CD4-positive, alpha-beta T cell treated with Interleukin-17A for 1 hour (primary cell): ENCODE measurements at regions not wholly inside any gene's neighbourhood (a gene's known extent, or its start where the extent isn't known, plus 50 kb on each side); places are given as distances from the start of the nearest gene placed in this dataset.
"Not testable (repeated sequence)": the region's sequence is repeated elsewhere in the genome, so short reads cannot be mapped to it uniquely, and the experiment has no call there.

ENCODE experiments used
- DNase-seq: peaks from one replicate; pipeline ENCODE4 v3.0.0-alpha.2; 2020

DNA sequence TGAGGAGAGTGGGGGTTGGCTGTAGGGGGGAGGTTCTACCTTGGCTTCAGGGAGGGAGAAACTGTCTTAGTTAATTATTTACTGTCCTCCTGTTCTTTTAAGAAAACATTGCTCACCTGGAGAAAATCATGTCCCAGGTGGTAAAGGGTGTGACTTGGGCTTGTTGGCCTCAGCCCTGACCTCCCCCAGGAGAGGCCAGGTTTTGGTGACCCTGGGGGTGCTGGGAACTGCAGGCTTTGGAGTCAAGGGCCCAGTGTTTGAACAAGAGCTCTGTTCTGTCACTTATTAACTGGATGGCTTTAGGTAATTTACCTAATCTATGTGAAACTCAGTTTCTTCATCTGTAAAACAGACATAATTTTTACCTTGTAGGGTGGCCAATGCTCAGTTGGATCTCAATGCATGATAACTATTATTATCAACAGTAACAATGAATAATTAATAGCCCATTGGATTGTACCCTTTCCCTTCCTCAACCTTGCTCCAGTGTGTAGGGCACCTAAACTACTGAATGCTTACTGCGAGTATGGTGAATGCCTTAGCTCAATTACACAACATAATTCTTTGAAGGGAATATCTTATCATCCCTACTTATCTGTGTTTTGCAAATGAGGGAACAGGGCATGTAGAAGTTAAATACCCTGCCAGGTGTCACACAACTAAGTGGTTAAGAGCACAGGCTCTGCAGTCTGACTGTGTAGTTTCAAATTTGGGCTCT lies 959.4 kb upstream of the DEFB115 start:
- DNase-seq = not testable (repeated sequence)

DNA sequence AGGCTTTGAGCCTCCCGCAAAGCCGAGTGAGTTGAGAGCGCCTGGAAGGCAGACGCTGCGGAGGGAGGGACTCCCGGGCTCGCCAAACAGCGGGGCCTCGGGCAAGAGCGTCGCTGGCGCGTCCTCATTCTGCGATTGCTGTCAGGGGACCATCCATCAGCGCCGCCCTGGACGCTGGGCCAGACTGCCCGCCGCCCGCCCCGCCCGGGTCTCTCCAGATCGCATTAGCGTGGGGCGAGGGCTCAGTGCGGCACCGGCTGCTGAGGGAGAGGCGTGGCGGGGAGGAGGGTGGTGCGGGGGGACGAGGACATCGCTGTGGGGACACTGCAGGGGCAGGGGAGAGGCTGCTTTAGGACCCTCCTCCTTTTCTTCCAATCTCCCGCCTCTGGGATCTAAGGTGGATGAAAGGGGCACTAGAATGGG lies 957.2 kb upstream of the DEFB115 start:
- not testable (repeated sequence) for DNase-seq

DNA sequence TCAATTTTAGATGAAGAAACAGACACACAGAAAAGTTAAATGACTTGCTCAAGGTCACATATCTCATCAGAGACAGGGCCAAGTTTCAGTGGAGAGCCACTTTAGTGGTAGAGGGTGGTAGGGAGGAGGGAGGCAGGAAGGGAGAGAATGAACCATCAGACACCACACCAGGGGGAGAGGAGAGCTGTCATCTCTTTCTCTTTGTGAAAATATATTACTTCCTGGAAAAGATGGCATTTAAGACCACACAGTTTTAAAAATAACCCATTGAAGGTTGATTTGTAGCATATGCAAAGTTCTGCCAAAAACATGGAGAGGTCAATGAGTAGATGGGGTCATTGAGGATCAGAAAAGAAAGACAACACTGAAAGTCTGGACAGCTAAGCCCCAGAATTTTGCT lies 954.7 kb upstream of the DEFB115 start:
- DNase-seq = not testable (repeated sequence)

DNA sequence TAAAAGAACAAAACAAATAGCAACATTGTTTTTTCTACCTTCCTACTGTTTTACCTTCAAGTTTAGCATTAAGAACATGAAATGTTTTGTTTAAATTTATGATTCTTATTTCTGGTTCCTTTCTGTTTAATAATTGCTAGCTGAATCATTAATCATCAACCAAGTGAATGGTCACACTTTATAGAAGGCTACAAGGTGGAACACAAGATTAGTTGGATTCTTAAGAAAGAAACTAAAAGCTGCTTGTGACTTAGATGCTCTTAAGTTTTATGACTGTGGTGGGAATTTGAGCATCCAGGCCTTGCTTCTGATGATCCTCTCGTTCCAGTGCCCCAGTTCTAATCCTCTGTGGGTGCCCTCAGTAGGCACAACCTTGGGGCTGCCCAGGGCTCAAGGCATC lies 947.5 kb upstream of the DEFB115 start:
- not testable (repeated sequence) for DNase-seq

DNA sequence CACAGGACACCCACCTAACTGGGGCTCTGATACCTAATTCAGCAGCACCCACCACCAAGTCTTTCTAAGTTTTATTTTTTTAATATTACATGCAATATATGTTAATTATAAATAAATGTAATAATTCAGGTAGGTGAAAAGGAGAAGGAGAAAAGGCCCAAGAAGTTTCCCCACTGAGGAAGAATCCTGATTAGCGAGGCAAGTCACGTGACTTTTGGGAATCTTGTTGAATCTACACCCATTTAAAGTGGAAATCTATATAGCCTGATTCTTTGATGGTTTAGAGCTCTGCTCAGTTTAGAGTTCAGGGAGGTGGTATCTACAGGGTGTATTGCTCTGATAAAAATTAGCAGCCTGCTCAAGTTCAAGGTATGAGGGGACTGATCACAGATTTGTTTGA lies 947.1 kb upstream of the DEFB115 start:
- not testable (repeated sequence) for DNase-seq

DNA sequence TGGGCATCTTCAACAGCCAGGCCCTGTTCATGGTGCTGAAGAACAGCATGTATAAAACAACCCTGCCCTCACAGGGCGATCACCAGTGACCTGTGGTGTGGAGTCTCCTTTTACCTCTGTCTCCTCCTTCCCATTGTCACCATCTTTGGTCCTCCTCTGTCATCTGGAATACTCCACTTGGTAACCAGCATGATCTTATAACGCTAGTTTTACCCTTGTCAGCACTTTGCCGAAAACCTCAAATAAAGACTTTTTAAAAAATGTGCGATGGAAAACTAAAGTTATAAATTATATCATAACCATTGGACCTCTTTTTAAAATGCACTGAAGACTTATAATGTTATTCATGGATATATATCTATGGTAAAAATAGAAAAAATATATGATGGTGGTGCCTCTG lies 945.2 kb upstream of the DEFB115 start:
- not testable (repeated sequence) for DNase-seq

DNA sequence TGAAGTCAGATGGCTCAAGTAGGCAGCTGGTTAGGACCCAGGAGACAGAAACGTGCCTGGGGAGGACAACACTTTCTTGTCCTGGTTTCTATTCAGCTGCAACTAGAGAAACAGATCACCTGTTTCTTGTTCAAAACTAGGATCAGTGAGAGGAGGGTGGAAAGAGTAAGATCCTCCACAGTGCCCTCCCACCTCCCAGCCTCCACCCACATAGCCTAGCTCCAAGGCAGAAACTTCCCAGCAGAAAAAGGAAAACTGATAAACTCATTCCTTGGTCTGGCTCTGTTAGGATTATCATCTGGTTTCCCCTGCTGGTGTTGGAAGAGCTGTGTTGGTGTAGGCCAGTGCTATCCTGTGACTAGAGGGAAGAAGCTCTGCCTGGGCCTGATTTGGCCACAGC lies 943.8 kb upstream of the DEFB115 start:
- not testable (repeated sequence) for DNase-seq

DNA sequence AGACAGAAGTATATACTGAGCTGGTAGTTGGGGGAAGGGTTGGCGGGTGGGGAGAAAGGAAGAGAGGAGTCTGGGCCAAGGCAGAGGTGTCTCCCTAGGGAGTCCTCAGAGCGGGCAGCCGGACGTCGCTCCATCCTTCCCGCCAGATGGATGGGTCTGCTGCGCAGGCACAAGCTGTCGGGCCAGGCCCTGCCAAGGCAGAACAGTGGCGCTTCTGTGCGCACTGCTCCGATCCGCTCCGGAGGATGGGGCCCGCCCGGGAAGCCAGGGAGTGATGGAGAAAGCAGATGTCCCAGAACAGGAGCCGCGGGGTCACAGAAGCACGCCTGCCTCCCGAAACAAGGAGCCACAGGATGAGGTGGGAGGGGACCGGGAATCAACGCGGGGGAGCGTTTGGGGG lies 941.4 kb upstream of the DEFB115 start:
- DNase-seq = not testable (repeated sequence)

DNA sequence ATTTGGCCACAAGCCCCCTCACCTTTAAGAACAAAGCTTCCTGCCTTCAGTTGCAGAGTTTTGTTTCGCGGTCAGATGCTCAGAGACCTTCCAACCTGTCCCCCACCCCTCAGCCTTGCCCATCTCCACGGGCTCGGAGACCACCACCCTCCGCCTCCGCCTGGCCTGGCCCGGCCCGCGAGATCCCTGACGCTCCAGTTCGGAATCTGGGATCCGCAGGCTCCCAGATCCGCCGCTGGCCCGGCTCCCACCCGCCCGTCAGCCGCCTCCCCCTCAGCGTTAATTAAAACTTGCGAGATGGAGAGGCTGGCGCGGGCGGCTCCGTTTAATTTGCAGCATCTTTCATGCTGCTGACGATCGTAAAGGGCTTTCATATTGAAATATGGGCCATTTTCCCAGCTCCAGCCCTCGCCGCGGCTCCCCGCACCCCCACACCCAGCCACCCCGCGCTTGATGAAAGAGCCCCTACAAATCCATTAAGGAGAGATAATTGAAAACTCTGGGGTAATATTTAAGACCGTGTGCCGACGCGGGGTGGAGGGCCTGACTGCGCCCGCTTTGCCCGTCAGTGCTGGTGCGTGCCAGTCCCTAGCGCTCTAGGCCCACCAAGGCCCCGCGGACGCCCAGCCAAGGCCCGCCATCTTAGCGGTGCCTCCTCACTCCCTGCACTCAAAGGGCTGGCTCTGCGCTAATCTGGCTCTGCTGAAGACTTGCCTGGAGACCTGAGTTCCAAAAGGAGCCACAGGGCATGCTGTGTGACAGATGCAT lies 940.7 kb upstream of the DEFB115 start:
- not testable (repeated sequence) for DNase-seq

DNA sequence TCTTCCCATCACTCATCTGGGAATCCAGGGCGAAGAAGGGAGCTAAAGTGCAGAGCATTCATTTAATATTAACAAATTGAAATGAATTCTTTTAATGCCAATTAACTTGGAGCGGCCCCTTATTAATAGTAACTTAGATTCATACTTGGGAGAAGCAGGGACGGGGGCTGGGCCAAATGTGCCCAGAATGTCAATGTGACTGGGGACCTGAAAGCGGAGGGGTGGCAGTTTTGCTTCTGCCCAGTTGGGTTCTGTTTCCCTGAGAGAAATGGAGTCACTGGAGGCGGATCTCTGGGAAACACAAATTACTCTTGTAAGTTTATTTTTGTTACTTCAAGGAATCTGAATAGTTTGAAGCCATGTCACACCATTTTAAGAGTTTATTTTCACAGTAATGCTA lies 923.7 kb upstream of the DEFB115 start:
- not testable (repeated sequence) for DNase-seq

DNA sequence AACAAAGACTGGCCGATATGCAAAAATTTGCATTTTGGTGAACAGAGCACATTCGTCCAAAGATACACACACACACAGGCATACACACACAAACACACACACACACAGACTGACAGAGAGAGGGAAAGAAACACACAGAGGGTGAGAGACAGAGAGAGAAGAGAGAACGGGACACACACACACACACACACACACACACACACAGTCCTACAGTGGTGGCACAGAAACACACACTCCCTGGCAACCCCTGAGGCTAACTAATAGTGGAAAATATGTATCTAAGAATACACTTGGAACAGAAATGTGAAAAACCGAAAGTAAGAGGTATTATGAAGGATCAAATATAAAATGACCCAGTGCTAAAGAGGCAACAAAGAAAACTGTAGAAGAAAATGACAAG lies 919.9 kb upstream of the DEFB115 start:
- DNase-seq = not testable (repeated sequence)

DNA sequence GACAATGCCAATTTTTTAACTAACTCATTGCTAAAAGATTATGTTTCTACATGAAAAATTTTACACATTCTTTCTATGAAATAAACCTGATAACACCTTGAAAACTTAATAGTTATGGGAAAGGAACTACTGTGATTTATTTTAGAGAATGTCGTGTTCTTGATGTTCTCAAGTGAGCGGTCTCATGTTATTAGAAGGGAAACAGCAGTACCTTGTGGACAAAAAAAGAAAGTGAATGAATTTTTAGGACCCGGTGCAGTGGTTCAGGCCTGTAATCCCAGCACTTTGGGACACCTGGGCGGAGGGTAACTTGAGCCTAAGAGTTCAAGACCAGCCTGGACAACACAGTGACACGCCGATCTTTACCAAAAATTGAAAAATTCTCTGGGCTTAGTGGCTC lies 908.5 kb upstream of the DEFB115 start:
- peak; percentile 24 for DNase-seq

DNA sequence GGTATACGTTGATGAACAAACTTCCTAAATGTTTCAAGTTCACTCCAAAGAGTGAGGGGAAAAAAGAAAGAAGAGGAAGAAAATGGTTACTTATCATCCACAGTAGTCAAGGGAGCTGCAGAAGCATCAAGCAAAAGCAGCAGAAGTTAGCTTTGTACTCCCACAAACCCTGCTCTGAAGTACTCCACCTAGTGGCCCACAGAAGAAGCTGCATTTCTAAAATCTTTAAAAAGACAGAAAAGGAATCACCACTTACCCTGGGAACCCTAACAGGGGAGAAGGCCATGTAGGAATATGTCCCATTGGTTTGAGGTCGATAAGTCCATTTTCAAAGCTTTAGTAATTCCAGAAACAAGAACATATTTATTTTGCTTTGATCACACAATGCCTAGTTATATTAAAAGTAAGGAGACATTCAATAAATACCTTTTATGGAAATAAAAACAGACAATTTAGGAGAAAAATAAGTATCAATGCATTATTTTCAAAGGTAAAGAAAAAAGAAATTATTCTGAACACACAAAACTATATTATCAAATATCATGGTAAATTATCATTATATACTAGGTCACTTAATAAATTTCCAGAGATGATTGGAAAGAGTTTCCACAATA lies 900.5 kb upstream of the DEFB115 start:
- peak; percentile 28 for DNase-seq

DNA sequence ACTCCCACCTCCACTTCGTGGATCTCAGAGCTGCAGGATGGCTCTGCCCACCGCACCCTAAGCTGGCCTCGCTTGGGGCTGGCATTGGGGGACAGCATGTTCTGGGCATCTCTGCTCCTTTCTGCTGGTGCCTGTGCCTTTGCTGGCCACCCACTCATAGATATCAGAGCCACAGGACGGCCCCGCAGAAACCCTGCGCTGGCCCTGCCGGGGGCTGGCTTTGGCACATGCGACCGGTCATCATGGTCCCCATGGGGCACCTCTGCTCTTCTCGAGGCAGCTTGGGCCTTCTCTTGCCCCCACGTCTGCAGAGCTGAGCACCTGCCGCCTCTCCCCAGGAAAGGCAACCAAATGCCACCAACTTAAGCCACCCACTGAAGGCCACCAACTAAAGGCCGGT lies 895.7 kb upstream of the DEFB115 start:
- DNase-seq = not testable (repeated sequence)

DNA sequence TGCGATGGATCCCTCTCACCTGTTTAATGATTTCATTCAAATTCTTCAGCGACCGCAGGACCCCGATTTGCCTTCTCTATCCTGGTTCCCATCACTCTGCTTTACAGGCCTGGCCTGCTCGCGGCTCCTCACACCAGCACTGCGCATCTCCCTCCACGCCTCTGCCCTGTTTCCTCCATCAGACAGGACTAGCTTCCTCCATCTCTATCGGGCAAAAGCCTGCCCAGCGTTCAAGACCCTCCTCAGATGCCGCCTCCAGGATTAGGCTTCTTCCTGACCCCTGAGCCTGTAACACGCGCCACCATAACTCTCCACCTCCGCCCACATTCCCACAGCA lies 881.1 kb upstream of the DEFB115 start:
- DNase-seq = not testable (repeated sequence)

DNA sequence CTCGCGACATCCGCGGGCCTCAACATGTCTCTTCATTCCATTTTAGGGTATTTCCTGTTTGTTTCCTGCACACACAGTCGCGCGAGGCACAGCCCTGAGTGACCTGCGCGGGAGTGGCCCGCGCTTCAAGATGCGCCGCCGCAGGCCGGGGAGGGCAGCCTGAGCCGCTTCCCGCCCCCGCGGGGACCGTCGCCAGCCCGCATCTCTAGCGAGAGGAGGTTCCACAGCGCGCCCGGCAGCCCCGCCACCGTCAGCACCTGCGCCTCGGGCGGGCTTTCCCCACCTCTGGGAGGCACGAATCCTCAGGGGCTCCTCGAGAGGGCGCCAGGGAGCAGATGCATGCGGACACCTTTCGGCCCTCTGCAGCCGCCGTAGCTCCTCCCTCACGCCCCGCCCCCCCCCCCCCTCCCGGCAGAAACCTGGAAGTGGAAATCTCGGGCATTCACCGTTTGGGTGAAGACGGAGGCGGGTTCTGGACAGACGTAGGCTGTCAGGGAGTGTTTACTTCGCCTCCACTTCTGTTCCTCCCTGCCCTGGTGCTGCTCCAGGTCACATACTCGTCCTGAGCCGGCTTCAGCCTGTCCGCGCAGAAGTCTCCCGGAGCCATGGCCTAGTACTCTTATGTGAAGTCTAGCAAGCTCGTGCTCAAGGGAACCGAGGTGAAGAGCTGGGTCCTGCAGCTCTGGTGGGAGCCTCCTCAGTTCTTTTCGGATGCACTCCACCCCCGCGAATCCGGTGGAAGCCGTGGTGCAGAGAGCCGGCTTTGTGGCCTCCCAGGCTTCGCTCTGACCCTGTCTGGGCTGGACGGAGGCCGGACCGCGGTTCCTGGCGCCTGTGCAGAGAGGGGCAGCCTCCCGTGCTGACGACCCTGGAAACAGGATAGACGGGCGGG lies 880.5 kb upstream of the DEFB115 start:
- DNase-seq = peak; percentile 93

DNA sequence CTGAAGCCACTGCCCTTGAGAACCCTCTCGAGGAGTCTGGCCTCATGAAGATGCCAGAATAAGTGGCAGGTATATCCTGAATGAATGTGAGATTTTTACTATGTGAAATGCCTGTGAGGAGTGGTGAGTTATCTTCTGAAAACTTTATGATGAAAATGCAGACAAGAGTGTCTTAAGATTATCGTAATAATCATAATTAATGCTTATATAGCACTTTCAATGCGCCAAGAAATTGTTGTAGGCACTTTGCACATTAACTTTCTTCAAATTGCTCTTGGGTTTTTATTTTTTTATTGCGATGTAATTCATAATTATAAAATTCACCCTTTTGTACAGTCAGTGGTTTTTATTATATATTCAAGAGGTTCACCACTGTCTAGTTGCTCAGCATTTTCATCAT lies 879.1 kb upstream of the DEFB115 start:
- not testable (repeated sequence) for DNase-seq

DNA sequence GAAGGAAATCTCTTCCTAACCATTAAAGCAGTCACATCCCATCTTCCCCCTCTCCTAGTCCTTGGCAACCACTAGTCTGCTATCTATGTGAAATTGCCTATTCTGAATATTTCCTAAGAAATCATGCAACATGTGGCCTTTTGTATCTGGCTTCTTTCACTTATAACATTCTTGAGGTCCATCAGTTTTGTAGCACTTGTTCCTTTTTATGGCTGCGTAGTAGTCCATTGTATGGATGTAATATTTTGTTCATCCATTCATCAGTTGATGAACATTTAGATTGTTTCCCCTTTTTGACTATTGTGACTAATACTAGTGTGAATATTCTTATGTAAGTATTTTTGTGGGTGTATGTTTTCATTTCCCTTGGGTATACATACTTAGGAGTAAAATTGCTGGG lies 878.7 kb upstream of the DEFB115 start:
- not testable (repeated sequence) for DNase-seq

DNA sequence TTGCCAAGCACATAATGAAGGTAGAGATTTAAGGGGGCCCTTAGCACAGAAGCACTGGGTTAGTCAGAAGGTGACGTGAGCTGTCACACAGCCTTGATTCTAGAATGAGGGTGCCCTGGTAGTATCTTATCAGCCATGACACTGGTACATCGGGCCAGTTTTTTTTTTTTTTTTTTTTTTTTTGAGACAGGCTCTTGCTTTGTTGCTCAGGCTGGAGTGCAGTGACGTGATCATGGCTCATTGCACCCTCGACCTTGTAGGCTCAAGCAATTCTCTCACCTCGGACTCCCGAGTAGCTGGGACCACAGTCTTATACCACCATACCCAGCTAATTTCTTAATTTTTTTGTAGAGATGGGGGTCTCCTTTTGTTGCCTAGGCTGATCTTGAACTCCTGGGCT lies 872.6 kb upstream of the DEFB115 start:
- DNase-seq = not testable (repeated sequence)

DNA sequence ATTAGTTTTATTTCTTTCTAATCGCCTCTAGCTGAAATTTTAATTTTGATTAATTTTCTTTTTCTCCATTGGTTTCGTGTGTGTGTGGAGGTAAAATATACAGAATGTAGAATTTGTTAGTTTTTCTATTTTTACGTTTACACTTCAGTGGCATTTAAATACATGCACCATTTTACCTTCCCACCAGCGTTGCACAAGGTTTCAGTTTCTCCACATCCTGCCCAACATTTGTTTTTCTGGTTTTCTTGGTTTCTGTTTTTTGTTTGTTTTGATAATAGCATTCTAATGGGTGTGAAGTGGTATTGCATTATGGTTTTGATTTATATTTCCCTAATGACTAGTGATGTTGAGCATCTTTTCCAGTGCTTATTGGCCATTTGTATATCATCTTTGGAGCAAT lies 871.4 kb upstream of the DEFB115 start:
- DNase-seq = not testable (repeated sequence)

DNA sequence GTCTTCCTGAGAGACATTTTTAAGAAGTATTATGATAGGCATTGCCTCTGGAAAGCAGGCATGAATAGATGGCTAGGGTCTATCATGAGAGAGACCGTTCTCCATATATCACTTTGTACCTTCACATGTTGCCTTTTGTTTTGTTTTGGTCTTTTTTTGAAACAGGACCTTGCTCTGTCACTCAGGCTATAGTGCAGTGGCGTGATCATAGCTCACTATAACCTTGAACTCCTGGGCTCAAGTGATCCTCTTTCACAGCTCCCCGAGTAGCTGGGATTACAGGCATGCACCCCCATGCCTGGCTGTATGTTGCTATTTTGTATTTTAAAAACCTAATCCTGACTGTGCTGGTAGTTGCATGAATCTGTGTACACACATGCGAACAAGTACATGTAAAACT lies 869.6 kb upstream of the DEFB115 start:
- DNase-seq = not testable (repeated sequence)

DNA sequence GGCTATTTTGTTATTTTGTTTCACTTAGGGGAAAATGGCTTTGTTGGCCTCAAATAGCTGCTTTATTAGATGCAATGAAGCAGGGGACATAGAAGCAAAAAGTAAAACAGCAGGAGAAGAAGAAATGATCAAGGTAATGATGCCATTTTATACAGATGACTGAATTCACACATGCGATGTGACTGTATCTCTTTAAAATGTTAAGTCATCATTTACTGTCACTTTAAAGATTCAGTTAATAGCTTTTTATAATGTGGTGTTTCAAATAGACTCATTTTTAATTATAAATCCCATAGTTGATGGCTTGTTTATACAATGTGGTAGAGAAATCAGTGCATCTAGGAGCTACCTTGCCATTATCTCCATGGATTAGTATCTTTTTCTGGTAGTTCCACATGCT lies 863.9 kb upstream of the DEFB115 start:
- DNase-seq = not testable (repeated sequence)

DNA sequence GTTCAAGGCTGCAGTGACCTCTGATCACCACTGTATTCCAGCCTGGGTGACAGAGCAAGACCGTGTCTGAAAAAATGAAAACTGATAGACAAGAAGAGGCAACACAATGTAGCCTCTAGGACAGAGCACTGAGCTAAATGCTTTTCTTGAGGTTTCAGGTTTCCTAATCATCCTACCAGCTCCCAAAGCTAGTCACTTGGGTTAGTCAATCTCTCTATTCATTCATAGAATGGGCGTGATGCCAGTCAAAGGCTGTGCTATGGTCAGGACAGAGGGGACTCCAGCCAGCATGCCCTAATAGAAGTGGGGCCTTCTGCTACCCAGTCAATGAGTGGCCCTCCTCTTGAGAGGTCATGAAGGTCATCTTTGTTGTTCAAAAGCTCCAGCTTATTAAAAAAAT lies 860.4 kb upstream of the DEFB115 start:
- not testable (repeated sequence) for DNase-seq
